HEK293 (cell line): ENCODE measurements at regions not wholly inside any gene's neighbourhood (a gene's known extent, or its start where the extent isn't known, plus 50 kb on each side); places are given as distances from the start of the nearest gene placed in this dataset.

Experiments
- CTCF ChIA-PET: fragments of 350-600 bp; formaldehyde crosslinking; extraction: SDS; loops from one replicate; lab custom pipeline; 2021; ENCODE audit warnings: antibody characterized with exemption; lab: Yijun Ruan, JAX
- POLR2A ChIA-PET: fragments of 300-600 bp; formaldehyde crosslinking; extraction: SDS; loops from one replicate; lab custom pipeline; 2020; ENCODE audit warnings: antibody characterized with exemption, inconsistent platforms; lab: Yijun Ruan, JAX
- H3K27ac ChIP-seq: fragments of 200-500 bp; sonication (Bioruptor generic); 2 replicates; pipeline ENCODE4 v1.5.1; 2014; ENCODE audit warnings: low read depth, low read length, control low read depth, inconsistent platforms; ENCODE audit errors: extremely low read depth
- H3K36me3 ChIP-seq, 2 experiments: fragments of 200-500 bp in 1 of 2; sonication (Bioruptor generic) in 1 of 2; 1 replicate in 1 of 2; 2 replicates in 1 of 2; pipeline ENCODE4 v1.5.1; 2014 to 2017; ENCODE audit warnings: inconsistent platforms in 2 of 2, low read length in 2 of 2; ENCODE audit not compliant: control insufficient read depth in 2 of 2, insufficient read depth in 1 of 2
- H3K4me1 ChIP-seq: fragments of 200-500 bp; sonication (Bioruptor generic); 2 replicates; pipeline ENCODE4 v1.5.1; 2014; ENCODE audit warnings: mild to moderate bottlenecking, low read length, inconsistent platforms; ENCODE audit not compliant: control insufficient read depth, insufficient read depth
- H3K4me3 ChIP-seq: 2 replicates; pipeline ENCODE4 v1.5.1; 2011; ENCODE audit warnings: low read depth, mild to moderate bottlenecking, control low read depth, low read length, moderate library complexity
- H3K9me3 ChIP-seq: fragments of 200-500 bp; sonication (Bioruptor generic); 2 replicates; pipeline ENCODE4 v1.5.1; 2014; ENCODE audit warnings: low read depth, low read length, inconsistent platforms; ENCODE audit not compliant: control insufficient read depth, insufficient read depth
- HOXC10 ChIP-seq: sonication (generic); formaldehyde crosslinking; IDR thresholded peaks from 2 replicates; pipeline ENCODE4 v1.8.1; 2023; ENCODE audit warnings: mild to moderate bottlenecking, missing genetic modification reagents
- INSM2 ChIP-seq: fragments of 450-650 bp; formaldehyde crosslinking; IDR thresholded peaks from 2 replicates; pipeline ENCODE4 v1.5.1; 2016; ENCODE audit warnings: missing biosample characterization, missing genetic modification characterization
- MEIS1 ChIP-seq: sonication (generic); formaldehyde crosslinking; IDR thresholded peaks from 2 replicates; pipeline ENCODE4 v1.8.1; 2022; ENCODE audit warnings: missing genetic modification reagents, mild to moderate bottlenecking, borderline replicate concordance
- PRDM4 ChIP-seq: fragments of 450-650 bp; formaldehyde crosslinking; IDR thresholded peaks from 2 replicates; pipeline ENCODE4 v1.5.1; 2017; ENCODE audit warnings: missing biosample characterization, missing genetic modification characterization
- SETDB1 ChIP-seq: IDR thresholded peaks from one replicate; pipeline ENCODE4 v1.6.1; 2017; ENCODE audit warnings: mild to moderate bottlenecking, low read length, moderate library complexity, mixed read lengths; ENCODE audit not compliant: insufficient read length
- SP7 ChIP-seq: fragments of 450-650 bp; formaldehyde crosslinking; IDR thresholded peaks from 2 replicates; pipeline ENCODE4 v1.5.1; 2016; ENCODE audit warnings: missing biosample characterization, missing genetic modification characterization
- WT1 ChIP-seq: fragments of 450-650 bp; formaldehyde crosslinking; IDR thresholded peaks from 2 replicates; pipeline ENCODE4 v1.5.1; 2016; ENCODE audit warnings: missing biosample characterization, missing genetic modification characterization
- YY1 ChIP-seq: fragments of 450-650 bp; formaldehyde crosslinking; IDR thresholded peaks from 2 replicates; pipeline ENCODE4 v1.5.1; 2018; ENCODE audit warnings: missing biosample characterization, missing genetic modification characterization
- ZBTB10 ChIP-seq: fragments of 450-650 bp; formaldehyde crosslinking; IDR thresholded peaks from 2 replicates; pipeline ENCODE4 v1.5.1; 2016; ENCODE audit warnings: missing biosample characterization, missing genetic modification characterization
- ZNF10 ChIP-seq: fragments of 450-650 bp; formaldehyde crosslinking; IDR thresholded peaks from 2 replicates; pipeline ENCODE4 v1.5.1; 2017; ENCODE audit warnings: missing biosample characterization, missing genetic modification characterization
- ZNF140 ChIP-seq: fragments of 450-650 bp; formaldehyde crosslinking; IDR thresholded peaks from 2 replicates; pipeline ENCODE4 v1.5.1; 2016; ENCODE audit warnings: missing biosample characterization, missing genetic modification characterization
- ZNF266 ChIP-seq: fragments of 450-650 bp; formaldehyde crosslinking; IDR thresholded peaks from 2 replicates; pipeline ENCODE4 v1.5.1; 2016; ENCODE audit warnings: missing biosample characterization, missing genetic modification characterization, low read depth
- ZNF391 ChIP-seq: fragments of 450-650 bp; formaldehyde crosslinking; IDR thresholded peaks from 2 replicates; pipeline ENCODE4 v1.5.1; 2016; ENCODE audit warnings: low read depth, missing biosample characterization, missing genetic modification characterization, borderline replicate concordance
- ZNF394 ChIP-seq: fragments of 450-650 bp; formaldehyde crosslinking; IDR thresholded peaks from 2 replicates; pipeline ENCODE4 v1.5.1; 2016; ENCODE audit warnings: missing biosample characterization, missing genetic modification characterization, mild to moderate bottlenecking, moderate library complexity, borderline replicate concordance
- ZNF433 ChIP-seq: fragments of 450-650 bp; formaldehyde crosslinking; IDR thresholded peaks from 2 replicates; pipeline ENCODE4 v1.5.1; 2016; ENCODE audit warnings: missing biosample characterization, missing genetic modification characterization, low read depth
- ZNF600 ChIP-seq: fragments of 450-650 bp; formaldehyde crosslinking; IDR thresholded peaks from 2 replicates; pipeline ENCODE4 v1.5.1; 2016; ENCODE audit warnings: missing biosample characterization, missing genetic modification characterization
- ZNF664 ChIP-seq: fragments of 450-650 bp; formaldehyde crosslinking; IDR thresholded peaks from 2 replicates; pipeline ENCODE4 v1.5.1; 2016; ENCODE audit warnings: missing biosample characterization, missing genetic modification characterization
- ZNF704 ChIP-seq: fragments of 450-650 bp; formaldehyde crosslinking; IDR thresholded peaks from 2 replicates; pipeline ENCODE4 v1.5.1; 2016; ENCODE audit warnings: missing biosample characterization, missing genetic modification characterization
- ZSCAN23 ChIP-seq: fragments of 450-650 bp; formaldehyde crosslinking; IDR thresholded peaks from 2 replicates; pipeline ENCODE4 v1.5.1; 2016; ENCODE audit warnings: missing biosample characterization, missing genetic modification characterization
- TF ChIP-seq, protein P1 (sequence below): fragments of 450-650 bp; formaldehyde crosslinking; IDR thresholded peaks from 2 replicates; pipeline ENCODE4 v1.5.1; 2017; ENCODE audit warnings: missing biosample characterization, mild to moderate bottlenecking, missing genetic modification characterization, moderate library complexity
- TF ChIP-seq, protein P2 (sequence below): fragments of 450-650 bp; formaldehyde crosslinking; IDR thresholded peaks from 2 replicates; pipeline ENCODE4 v1.5.1; 2016; ENCODE audit warnings: missing biosample characterization, missing genetic modification characterization

- TF ChIP-seq PRDM4 (tag by site-specific recombination), result no peak
- no peak for TF ChIP-seq ZNF394 (tag by site-specific recombination)
- TF ChIP-seq ZNF704 (tag by site-specific recombination), result no peak
- TF ChIP-seq, all 188 proteins: peak for 0
Measured at GRCh38 chr16:82460766-82461165, 166.0 kb upstream of the CDH13 start (continued).

GRCh38 chr16:82459580-82460256 is 167.1 kb upstream of the CDH13 start:
- H3K4me1 ChIP-seq, result no peaks in the 10 kb centered on the region; the same call in 1 of the 2 replicates
- H3K4me3 ChIP-seq, result no peak overlapping the region
- no peaks in the 10 kb centered on the region for H3K36me3 ChIP-seq
- ChIA-PET POLR2A (no interaction called here), CTCF (interaction anchor here (1.4 kb wide), 1 partner anchor 196 kb away, joined by 3 read pairs; no protein-coding TSS in a partner anchor)
- no peak overlapping the region for H3K27ac ChIP-seq
- TF ChIP-seq ZNF140 (tag by site-specific recombination) (no peak), HOXC10 (CRISPR knock-in tag) (no peak), YY1 (tag by site-specific recombination) (no peak), INSM2 (no peak), ZNF704 (tag by site-specific recombination) (no peak), ZSCAN23 (tag by site-specific recombination) (no peak), ZNF433 (tag by site-specific recombination) (no peak), ZNF391 (no peak), ZNF664 (tag by site-specific recombination) (no peak), MEIS1 (no peak), ZNF10 (tag by site-specific recombination) (no peak), ZNF266 (tag by site-specific recombination) (no peak), ZNF600 (tag by site-specific recombination) (no peak), SETDB1 (no peak), SP7 (tag by site-specific recombination) (no peak), ZBTB10 (tag by site-specific recombination) (no peak), WT1 (tag by site-specific recombination) (no peak)
- TF ChIP-seq, protein P1, sequence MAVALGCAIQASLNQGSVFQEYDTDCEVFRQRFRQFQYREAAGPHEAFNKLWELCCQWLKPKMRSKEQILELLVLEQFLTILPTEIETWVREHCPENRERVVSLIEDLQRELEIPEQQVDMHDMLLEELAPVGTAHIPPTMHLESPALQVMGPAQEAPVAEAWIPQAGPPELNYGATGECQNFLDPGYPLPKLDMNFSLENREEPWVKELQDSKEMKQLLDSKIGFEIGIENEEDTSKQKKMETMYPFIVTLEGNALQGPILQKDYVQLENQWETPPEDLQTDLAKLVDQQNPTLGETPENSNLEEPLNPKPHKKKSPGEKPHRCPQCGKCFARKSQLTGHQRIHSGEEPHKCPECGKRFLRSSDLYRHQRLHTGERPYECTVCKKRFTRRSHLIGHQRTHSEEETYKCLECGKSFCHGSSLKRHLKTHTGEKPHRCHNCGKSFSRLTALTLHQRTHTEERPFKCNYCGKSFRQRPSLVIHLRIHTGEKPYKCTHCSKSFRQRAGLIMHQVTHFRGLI (tag by site-specific recombination), result no peak
- TF ChIP-seq, protein P2, sequence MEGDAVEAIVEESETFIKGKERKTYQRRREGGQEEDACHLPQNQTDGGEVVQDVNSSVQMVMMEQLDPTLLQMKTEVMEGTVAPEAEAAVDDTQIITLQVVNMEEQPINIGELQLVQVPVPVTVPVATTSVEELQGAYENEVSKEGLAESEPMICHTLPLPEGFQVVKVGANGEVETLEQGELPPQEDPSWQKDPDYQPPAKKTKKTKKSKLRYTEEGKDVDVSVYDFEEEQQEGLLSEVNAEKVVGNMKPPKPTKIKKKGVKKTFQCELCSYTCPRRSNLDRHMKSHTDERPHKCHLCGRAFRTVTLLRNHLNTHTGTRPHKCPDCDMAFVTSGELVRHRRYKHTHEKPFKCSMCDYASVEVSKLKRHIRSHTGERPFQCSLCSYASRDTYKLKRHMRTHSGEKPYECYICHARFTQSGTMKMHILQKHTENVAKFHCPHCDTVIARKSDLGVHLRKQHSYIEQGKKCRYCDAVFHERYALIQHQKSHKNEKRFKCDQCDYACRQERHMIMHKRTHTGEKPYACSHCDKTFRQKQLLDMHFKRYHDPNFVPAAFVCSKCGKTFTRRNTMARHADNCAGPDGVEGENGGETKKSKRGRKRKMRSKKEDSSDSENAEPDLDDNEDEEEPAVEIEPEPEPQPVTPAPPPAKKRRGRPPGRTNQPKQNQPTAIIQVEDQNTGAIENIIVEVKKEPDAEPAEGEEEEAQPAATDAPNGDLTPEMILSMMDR (tag by site-specific recombination), result no peak
- TF ChIP-seq, all 188 proteins: peak for 0
- H3K9me3 ChIP-seq, result no peaks in the 10 kb centered on the region
